ENCODE measurements at regions not wholly inside any gene's neighbourhood (a gene's known extent, or its start where the extent isn't known, plus 50 kb on each side); places are given as distances from the start of the nearest gene placed in this dataset.
"Not testable (repeated sequence)": the region's sequence is repeated elsewhere in the genome, so short reads cannot be mapped to it uniquely, and the experiment has no call there.

DNA sequence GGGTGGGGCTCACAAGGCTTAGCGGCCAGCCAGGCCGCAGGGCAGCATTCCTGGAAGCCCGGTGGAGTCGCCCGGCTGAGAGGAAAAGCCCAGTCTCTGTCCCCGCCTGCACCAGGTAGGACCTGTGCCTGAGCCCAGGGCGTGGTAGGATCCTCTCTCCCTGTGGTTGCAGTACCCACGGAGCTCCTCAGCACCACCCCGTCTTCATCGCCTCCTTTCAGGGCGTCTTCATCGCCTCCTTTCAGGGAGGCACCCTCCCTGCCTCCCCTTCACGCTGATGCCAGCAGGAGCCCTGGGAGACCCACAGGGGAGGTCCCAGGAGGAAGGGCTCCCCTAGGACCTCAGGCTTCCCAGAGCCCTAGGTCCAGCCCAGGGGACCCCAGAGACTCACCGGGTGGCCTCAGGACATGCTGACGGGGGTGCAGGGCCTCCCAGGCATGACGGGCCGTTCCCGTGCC is 53.3 kb upstream of the NOTCH1 start:
- no peak; a peak in 2 of 6 replicates for ATAC-seq
- ChIA-PET CTCF (interaction anchor here (1.3 kb wide), 1 partner anchor 111 kb away, joined by 3 read pairs; no protein-coding TSS in a partner anchor), POLR2A (no interaction called here)
- H3K9me3 ChIP-seq: no peaks in the 10 kb centered on the region
- DNase-seq (ENCODE audit: low read depth in 1 of 2, low spot score in 1 of 2): no peak
- peak overlapping the region in 1 of 2 experiments; percentile 22; a peak in 1 of 6 replicates for H3K27ac ChIP-seq
- peaks cover 26% of the 10 kb centered on the region for H3K4me1 ChIP-seq
- TF ChIP-seq CBX8 (IDR thresholded peaks at IDR 0.05): no peak
- no peak for TF ChIP-seq HDAC2 (IDR thresholded peaks at IDR 0.05)
- TF ChIP-seq BHLHE40 (IDR thresholded peaks at IDR 0.05; ENCODE audit: low read depth, low read length): no peak
- TF ChIP-seq PHF8 (IDR thresholded peaks at IDR 0.05; ENCODE audit: borderline replicate concordance, low read depth): no peak
- no peak for TF ChIP-seq RCOR1 (IDR thresholded peaks at IDR 0.05; ENCODE audit: low read depth, low read length)
- TF ChIP-seq, protein P1, sequence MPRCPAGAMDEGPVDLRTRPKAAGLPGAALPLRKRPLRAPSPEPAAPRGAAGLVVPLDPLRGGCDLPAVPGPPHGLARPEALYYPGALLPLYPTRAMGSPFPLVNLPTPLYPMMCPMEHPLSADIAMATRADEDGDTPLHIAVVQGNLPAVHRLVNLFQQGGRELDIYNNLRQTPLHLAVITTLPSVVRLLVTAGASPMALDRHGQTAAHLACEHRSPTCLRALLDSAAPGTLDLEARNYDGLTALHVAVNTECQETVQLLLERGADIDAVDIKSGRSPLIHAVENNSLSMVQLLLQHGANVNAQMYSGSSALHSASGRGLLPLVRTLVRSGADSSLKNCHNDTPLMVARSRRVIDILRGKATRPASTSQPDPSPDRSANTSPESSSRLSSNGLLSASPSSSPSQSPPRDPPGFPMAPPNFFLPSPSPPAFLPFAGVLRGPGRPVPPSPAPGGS (IDR thresholded peaks at IDR 0.05): no peak
- TF ChIP-seq NR3C1 (IDR thresholded peaks at IDR 0.05): no peak
- no peak for TF ChIP-seq CEBPB (IDR thresholded peaks at IDR 0.05)
- TF ChIP-seq FOSB (CRISPR knock-in tag; IDR thresholded peaks at IDR 0.05): no peak
- no peak for TF ChIP-seq ZNF302 (CRISPR knock-in tag; IDR thresholded peaks at IDR 0.05)
- no peak for TF ChIP-seq EP300 (IDR thresholded peaks at IDR 0.05)
- TF ChIP-seq HMGXB4 (CRISPR knock-in tag; IDR thresholded peaks at IDR 0.05; ENCODE audit: borderline replicate concordance): no peak
- no peak for FAIRE-seq
- no peak overlapping the region for H3K4me2 ChIP-seq
- no peak overlapping the region for H3K4me3 ChIP-seq
- WGBS (ENCODE audit: missing lambda C conversion rate): 82% methylated on average over 14 of the region's 18 CpGs

GRCh38 chr9:136598390-136599073 is 52.7 kb upstream of the NOTCH1 start:
- not testable (repeated sequence) for H3K9me3 ChIP-seq; DNase-seq (ENCODE audit: low read depth in 1 of 2, low spot score in 1 of 2); H3K4me3 ChIP-seq; H3K4me2 ChIP-seq; ATAC-seq; FAIRE-seq
- ChIA-PET CTCF (interaction anchor here (0.6 to 1.3 kb wide), 4 partner anchors 16 to 111 kb away, joined by 3 read pairs; no protein-coding TSS in a partner anchor), POLR2A (interaction anchor here (0.6 kb wide), 1 partner anchor 51 kb away, joined by 5 read pairs; no protein-coding TSS in a partner anchor)
- peaks cover 26% of the 10 kb centered on the region for H3K4me1 ChIP-seq
- H3K27ac ChIP-seq: peak overlapping the region in 1 of 2 experiments; percentile 22; a peak in 1 of 6 replicates
- 93% methylated on average over 5 of the region's 13 CpGs for WGBS (ENCODE audit: missing lambda C conversion rate)

DNA sequence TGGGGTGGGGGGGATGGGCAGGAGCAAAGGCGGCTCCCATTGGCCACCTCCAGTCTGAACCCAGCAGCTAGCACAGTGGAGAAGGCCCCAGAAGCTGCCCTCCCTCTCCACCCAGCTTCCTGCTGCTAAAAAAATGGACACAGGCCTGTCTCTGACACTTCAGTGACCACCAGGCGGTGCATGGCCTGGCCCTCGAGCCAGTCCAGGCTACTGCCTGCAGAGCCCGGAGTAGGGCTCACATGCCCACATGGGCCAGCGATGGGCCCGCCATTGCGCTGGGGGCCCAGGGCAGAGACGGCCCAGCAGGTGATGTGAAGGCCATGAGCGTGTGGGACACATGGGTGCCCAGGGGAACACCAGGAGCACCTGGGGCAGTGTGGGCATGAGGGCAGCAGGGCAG is 52.1 kb upstream of the NOTCH1 start:
- Histone ChIP-seq H3K4me3 (no peak overlapping the region), H3K4me2 (no peak overlapping the region), H3K9me3 (no peaks in the 10 kb centered on the region), H3K27ac (peak overlapping the region in 1 of 2 experiments; percentile 61; a peak in 3 of 6 replicates), H3K4me1 (peaks cover 26% of the 10 kb centered on the region)
- TF ChIP-seq HDAC2 (IDR thresholded peaks at IDR 0.05) (no peak), CBX2 (IDR thresholded peaks at IDR 0.05; ENCODE audit: borderline replicate concordance, low read depth) (no peak), PHF8 (IDR thresholded peaks at IDR 0.05; ENCODE audit: borderline replicate concordance, low read depth) (no peak), NR3C1 (IDR thresholded peaks at IDR 0.05) (no peak), HOXB13 (CRISPR knock-in tag; IDR thresholded peaks at IDR 0.05; ENCODE audit: low read depth) (no peak), GATA3 (IDR thresholded peaks at IDR 0.05; ENCODE audit: borderline replicate concordance) (no peak), NFE2L2 (conservative IDR thresholded peaks at IDR 0.05; ENCODE audit: low read length) (no peak), JUNB (IDR thresholded peaks at IDR 0.05) (no peak), FOXS1 (CRISPR knock-in tag; IDR thresholded peaks at IDR 0.05) (no peak), REST (IDR thresholded peaks at IDR 0.05) (no peak)
- TF ChIP-seq, protein P2, sequence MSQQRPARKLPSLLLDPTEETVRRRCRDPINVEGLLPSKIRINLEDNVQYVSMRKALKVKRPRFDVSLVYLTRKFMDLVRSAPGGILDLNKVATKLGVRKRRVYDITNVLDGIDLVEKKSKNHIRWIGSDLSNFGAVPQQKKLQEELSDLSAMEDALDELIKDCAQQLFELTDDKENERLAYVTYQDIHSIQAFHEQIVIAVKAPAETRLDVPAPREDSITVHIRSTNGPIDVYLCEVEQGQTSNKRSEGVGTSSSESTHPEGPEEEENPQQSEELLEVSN (IDR thresholded peaks at IDR 0.05; ENCODE audit: borderline replicate concordance, low read depth): no peak
- TF ChIP-seq, protein P3, sequence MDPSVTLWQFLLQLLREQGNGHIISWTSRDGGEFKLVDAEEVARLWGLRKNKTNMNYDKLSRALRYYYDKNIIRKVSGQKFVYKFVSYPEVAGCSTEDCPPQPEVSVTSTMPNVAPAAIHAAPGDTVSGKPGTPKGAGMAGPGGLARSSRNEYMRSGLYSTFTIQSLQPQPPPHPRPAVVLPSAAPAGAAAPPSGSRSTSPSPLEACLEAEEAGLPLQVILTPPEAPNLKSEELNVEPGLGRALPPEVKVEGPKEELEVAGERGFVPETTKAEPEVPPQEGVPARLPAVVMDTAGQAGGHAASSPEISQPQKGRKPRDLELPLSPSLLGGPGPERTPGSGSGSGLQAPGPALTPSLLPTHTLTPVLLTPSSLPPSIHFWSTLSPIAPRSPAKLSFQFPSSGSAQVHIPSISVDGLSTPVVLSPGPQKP (IDR thresholded peaks at IDR 0.05; ENCODE audit: low read depth, low read length): no peak
- ATAC-seq: peak in 1 of 2 experiments; percentile 61; a peak in 4 of 6 replicates
- POLR2A ChIA-PET: interaction anchor here (0.6 kb wide), 1 partner anchor 51 kb away, joined by 5 read pairs; no protein-coding TSS in a partner anchor
- no peak for DNase-seq (ENCODE audit: low read depth in 1 of 2, low spot score in 1 of 2)
- CTCF ChIA-PET: interaction anchor here (0.6 to 0.9 kb wide), 4 partner anchors 15 to 110 kb away, joined by 3 read pairs; no protein-coding TSS in a partner anchor
- WGBS (ENCODE audit: missing lambda C conversion rate): 69% methylated on average over 3 of the region's 9 CpGs
- no peak for FAIRE-seq
